ENCODE measurements at regions not wholly inside any gene's neighbourhood (a gene's known extent, or its start where the extent isn't known, plus 50 kb on each side); places are given as distances from the start of the nearest gene placed in this dataset.

DNA sequence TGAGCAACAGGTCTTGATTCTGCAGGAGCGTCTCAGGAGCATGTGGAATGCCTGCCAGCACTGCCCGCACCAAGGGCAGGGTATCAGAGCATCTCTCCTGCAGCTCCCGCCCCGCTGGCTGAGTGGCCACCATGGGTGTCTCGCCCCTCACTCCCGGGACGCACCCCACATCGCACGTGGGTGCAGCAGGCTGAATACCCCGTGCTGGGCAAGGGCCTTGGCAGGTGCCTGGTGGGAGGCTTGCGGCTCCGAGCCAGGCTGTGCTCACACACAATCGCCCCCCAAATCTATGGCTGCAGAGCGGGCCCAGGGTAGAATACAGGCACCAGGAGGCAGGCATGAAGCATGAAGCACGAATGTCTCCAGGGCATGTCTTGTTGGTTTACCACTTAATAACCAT lies 103.9 kb upstream of the TMEM132D start:
- no peaks in the 10 kb centered on the region for H4K20me1 ChIP-seq (replicated peaks in 1 of 2; ENCODE audit: control insufficient read depth in 1 of 2, insufficient read depth in 2 of 2, low read length in 2 of 2)
- no peaks in the 10 kb centered on the region for H3K36me3 ChIP-seq (ENCODE audit: control insufficient read depth in 2 of 4, insufficient read depth in 4 of 4, low read length in 3 of 4)
- H2AK5ac ChIP-seq (ENCODE audit: low read depth, low read length): no peak overlapping the region
- H2BK20ac ChIP-seq (ENCODE audit: low read length): no peak overlapping the region
- H2AFZ ChIP-seq (ENCODE audit: low read length): no peak overlapping the region
- H4K5ac ChIP-seq (ENCODE audit: insufficient read length, low read depth, low read length): no peak overlapping the region
- no peak overlapping the region for H3K56ac ChIP-seq (replicated peaks; ENCODE audit: insufficient read length, low read depth, low read length)
- H3K23me2 ChIP-seq (ENCODE audit: low read depth, low read length): peaks cover 4% of the 10 kb centered on the region; the same call in 1 of the 2 replicates
- no peak overlapping the region for H3K4me3 ChIP-seq (ENCODE audit: extremely low read depth in 1 of 4, insufficient read depth in 2 of 4, low read depth in 3 of 4, low read length in 4 of 4)
- FAIRE-seq (no peak), DNase-seq (ENCODE audit: low read depth in 1 of 2, low spot score in 2 of 2) (no peak)
- H3K4me2 ChIP-seq (ENCODE audit: insufficient read depth in 1 of 2, low read depth in 2 of 2, low read length in 2 of 2): no peak overlapping the region
- CTCF ChIA-PET (ENCODE audit: partially characterized antibody): interaction anchor here (0.7 to 0.9 kb wide), 2 partner anchors 25 to 515 kb away, joined by 3 read pairs; no protein-coding TSS in a partner anchor
- POLR2A ChIA-PET (ENCODE audit: partially characterized antibody): no interaction called here
- H2BK15ac ChIP-seq (ENCODE audit: low read length): 0 out of 2 replicates have a peak overlapping the region, but pooled peaks have one; percentile 8
- peaks cover 0 to 3% of the 10 kb centered on the region in 2 experiments; a peak in 1 of 4 replicates for H3K9me3 ChIP-seq (ENCODE audit: insufficient read depth in 2 of 2, low read depth in 1 of 2, low read length in 1 of 2)
- no peak overlapping the region for H3K9ac ChIP-seq (replicated peaks in 1 of 4; ENCODE audit: extremely low read depth in 1 of 4, low read depth in 3 of 4, low read length in 3 of 4)
- peaks cover 0 to 6% (median 3%) of the 10 kb centered on the region in 4 experiments; a peak in 3 of 7 replicates for H3K27me3 ChIP-seq (replicated peaks in 1 of 4; ENCODE audit: control insufficient read depth in 3 of 4, extremely low read depth in 1 of 4, insufficient read depth in 3 of 4, low read length in 3 of 4)
- H3K27ac ChIP-seq (ENCODE audit: low read depth, low read length): no peak overlapping the region
- peaks cover 0 to 6% (median 4%) of the 10 kb centered on the region in 4 experiments; a peak in 4 of 7 replicates for H3K4me1 ChIP-seq (replicated peaks in 1 of 4; ENCODE audit: control insufficient read depth in 3 of 4, insufficient read depth in 4 of 4, low read length in 3 of 4)
- H3K79me1 ChIP-seq (ENCODE audit: low read depth, low read length): no peaks in the 10 kb centered on the region
- no peak overlapping the region for H3K4ac ChIP-seq (replicated peaks; ENCODE audit: insufficient read length, low read depth, low read length)
- H2BK120ac ChIP-seq (replicated peaks; ENCODE audit: low read depth, low read length): no peak overlapping the region
- H3K18ac ChIP-seq (ENCODE audit: extremely low read depth, low read length): no peak overlapping the region
- H3K14ac ChIP-seq (ENCODE audit: insufficient read length): no peak overlapping the region
- WGBS, 2 experiments (ENCODE audit: extremely low coverage in 1 of 2, insufficient coverage in 1 of 2, insufficient read length in 1 of 2, insufficient replicate concordance in 2 of 2, low coverage in 1 of 2, low lambda C conversion rate in 2 of 2, missing lambda C conversion rate in 1 of 2): 94% methylated on average over 15 of the region's 15 CpGs; no CpG with 5 or more reads in 1 of the 2 experiments
- TF ChIP-seq POU5F1 (IDR thresholded peaks at IDR 0.05; ENCODE audit: low read depth, low read length): no peak
- TF ChIP-seq KDM5A (IDR thresholded peaks at IDR 0.05; ENCODE audit: low read length): no peak
- no peak for TF ChIP-seq EZH2 (IDR thresholded peaks at IDR 0.05; ENCODE audit: low read depth, low read length, severe bottlenecking)
- H3K23ac ChIP-seq (ENCODE audit: insufficient read length): no peak overlapping the region
- H4K8ac ChIP-seq (ENCODE audit: extremely low read depth, insufficient read depth, low read length): no peak overlapping the region
- H2BK5ac ChIP-seq (ENCODE audit: low read depth, low read length): no peak overlapping the region
- H3K79me2 ChIP-seq (ENCODE audit: control insufficient read depth in 1 of 2, insufficient read depth in 2 of 2, low read length in 2 of 2): no peaks in the 10 kb centered on the region
- H4K91ac ChIP-seq (replicated peaks; ENCODE audit: insufficient read length, low read length): no peak overlapping the region
- peak overlapping the region; percentile 53; the same call in 1 of the 2 replicates for H2BK12ac ChIP-seq (ENCODE audit: low read depth, low read length)

All from H1 (cell line).